Loucy (cell line): ENCODE measurements at regions not wholly inside any gene's neighbourhood (a gene's known extent, or its start where the extent isn't known, plus 50 kb on each side); places are given as distances from the start of the nearest gene placed in this dataset.

ENCODE experiments used
- H2AFZ ChIP-seq: fragments of 200-600 bp; sonication (generic); 2 replicates; pipeline ENCODE4 v1.6.0; 2016; ENCODE audit warnings: antibody characterized with exemption, mild to moderate bottlenecking, low read length, moderate library complexity
- H3F3A ChIP-seq: fragments of 200-600 bp; 2 replicates; pipeline ENCODE4 v1.6.0; 2016; ENCODE audit warnings: antibody characterized with exemption, low read depth, mild to moderate bottlenecking
- H3K27me3 ChIP-seq: fragments of 200-600 bp; sonication (generic); 2 replicates; pipeline ENCODE4 v1.6.1; 2014; ENCODE audit warnings: low read length, mild to moderate bottlenecking; ENCODE audit not compliant: insufficient read depth, poor library complexity, severe bottlenecking
- H3K36me3 ChIP-seq: fragments of 200-600 bp; sonication (generic); 2 replicates; pipeline ENCODE4 v1.6.1; 2016; ENCODE audit warnings: low read length; ENCODE audit not compliant: insufficient read depth
- H3K4me1 ChIP-seq: fragments of 200-600 bp; sonication (generic); 2 replicates; pipeline ENCODE4 v1.5.1; 2014; ENCODE audit warnings: low read length, mild to moderate bottlenecking; ENCODE audit not compliant: insufficient read depth, poor library complexity, severe bottlenecking
- H3K4me2 ChIP-seq: fragments of 200-600 bp; sonication (generic); 2 replicates; pipeline ENCODE4 v1.6.0; 2014; ENCODE audit warnings: antibody characterized with exemption, low read length, low read depth, mild to moderate bottlenecking; ENCODE audit not compliant: poor library complexity, severe bottlenecking
- H3K4me3 ChIP-seq: fragments of 200-600 bp; sonication (generic); 2 replicates; pipeline ENCODE4 v1.5.1; 2014; ENCODE audit warnings: low read length, mild to moderate bottlenecking, mixed read lengths; ENCODE audit not compliant: poor library complexity, severe bottlenecking
- H3K79me2 ChIP-seq: fragments of 200-600 bp; sonication (generic); 2 replicates; pipeline ENCODE4 v1.6.1; 2014; ENCODE audit warnings: low read length; ENCODE audit not compliant: insufficient read depth
- H3K9ac ChIP-seq: fragments of 200-600 bp; sonication (generic); 2 replicates; pipeline ENCODE4 v1.6.0; 2014; ENCODE audit warnings: mild to moderate bottlenecking, low read depth, low read length, moderate library complexity; ENCODE audit not compliant: poor library complexity, severe bottlenecking
- H3K9me2 ChIP-seq: fragments of 200-600 bp; sonication (generic); replicated peaks from 2 replicates; pipeline ENCODE4 v1.6.1; 2016; ENCODE audit warnings: low read depth, low read length, mixed read lengths
- H3K9me3 ChIP-seq: fragments of 200-600 bp; sonication (generic); 2 replicates; pipeline ENCODE4 v1.6.1; 2014; ENCODE audit warnings: mild to moderate bottlenecking, antibody characterized with exemption, low read length, low read depth; ENCODE audit not compliant: insufficient read depth
- H4K20me1 ChIP-seq: fragments of 200-600 bp; sonication (generic); 2 replicates; pipeline ENCODE4 v1.6.0; 2014; ENCODE audit warnings: antibody characterized with exemption, low read length, mild to moderate bottlenecking; ENCODE audit not compliant: insufficient read depth, poor library complexity, severe bottlenecking
- EZH2phosphoT487 ChIP-seq: fragments of 200-600 bp; IDR thresholded peaks from 2 replicates; pipeline ENCODE4 v1.6.1; 2018; ENCODE audit warnings: antibody characterized with exemption, mild to moderate bottlenecking, moderate library complexity, borderline replicate concordance
- TF ChIP-seq, protein P1 (sequence below): fragments of 200-600 bp; sonication (generic); conservative IDR thresholded peaks from 2 replicates; pipeline ENCODE4 v1.5.1; 2014; ENCODE audit warnings: mild to moderate bottlenecking, antibody characterized with exemption, low read length

DNA sequence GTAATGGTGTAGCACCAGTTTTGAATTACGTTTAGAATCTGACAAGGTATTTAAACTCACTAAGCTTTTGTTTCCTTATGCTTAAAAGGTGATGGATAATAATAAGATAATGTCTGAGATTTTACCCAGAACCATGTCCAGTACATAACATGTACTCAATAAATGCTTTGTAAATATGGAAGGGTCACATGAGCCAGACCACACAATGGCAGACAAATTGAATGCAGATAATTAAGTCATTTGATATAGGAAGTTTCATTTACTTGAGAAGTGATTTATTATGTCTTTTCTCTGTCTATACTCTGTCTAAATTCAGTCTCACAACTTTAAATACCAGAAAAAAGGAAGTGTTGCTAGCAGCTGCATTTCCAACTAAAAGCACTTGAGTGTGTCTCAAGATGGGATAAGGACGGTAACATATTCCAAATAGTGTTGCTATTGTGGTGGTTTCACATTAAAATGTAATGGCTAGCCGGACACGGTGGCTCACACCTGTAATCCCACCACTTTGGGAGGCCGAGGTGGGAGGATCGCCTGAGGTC is 52.5 kb upstream of the DHX40 start:
- no peaks in the 10 kb centered on the region for H3K27me3 ChIP-seq
- no peaks in the 10 kb centered on the region for H3K79me2 ChIP-seq
- H3K4me2 ChIP-seq, result no peak overlapping the region
- no peaks in the 10 kb centered on the region for H3F3A ChIP-seq
- H4K20me1 ChIP-seq, result no peaks in the 10 kb centered on the region
- H3K4me3 ChIP-seq, result no peak overlapping the region
- H3K4me1 ChIP-seq, result no peaks in the 10 kb centered on the region
- H3K9ac ChIP-seq, result no peak overlapping the region
- no peaks in the 10 kb centered on the region for H3K36me3 ChIP-seq
- H3K9me3 ChIP-seq, result no peaks in the 10 kb centered on the region
- H3K9me2 ChIP-seq, result no peaks in the 10 kb centered on the region
- H2AFZ ChIP-seq, result no peak overlapping the region
- no peak for TF ChIP-seq EZH2phosphoT487
- TF ChIP-seq, protein P1, sequence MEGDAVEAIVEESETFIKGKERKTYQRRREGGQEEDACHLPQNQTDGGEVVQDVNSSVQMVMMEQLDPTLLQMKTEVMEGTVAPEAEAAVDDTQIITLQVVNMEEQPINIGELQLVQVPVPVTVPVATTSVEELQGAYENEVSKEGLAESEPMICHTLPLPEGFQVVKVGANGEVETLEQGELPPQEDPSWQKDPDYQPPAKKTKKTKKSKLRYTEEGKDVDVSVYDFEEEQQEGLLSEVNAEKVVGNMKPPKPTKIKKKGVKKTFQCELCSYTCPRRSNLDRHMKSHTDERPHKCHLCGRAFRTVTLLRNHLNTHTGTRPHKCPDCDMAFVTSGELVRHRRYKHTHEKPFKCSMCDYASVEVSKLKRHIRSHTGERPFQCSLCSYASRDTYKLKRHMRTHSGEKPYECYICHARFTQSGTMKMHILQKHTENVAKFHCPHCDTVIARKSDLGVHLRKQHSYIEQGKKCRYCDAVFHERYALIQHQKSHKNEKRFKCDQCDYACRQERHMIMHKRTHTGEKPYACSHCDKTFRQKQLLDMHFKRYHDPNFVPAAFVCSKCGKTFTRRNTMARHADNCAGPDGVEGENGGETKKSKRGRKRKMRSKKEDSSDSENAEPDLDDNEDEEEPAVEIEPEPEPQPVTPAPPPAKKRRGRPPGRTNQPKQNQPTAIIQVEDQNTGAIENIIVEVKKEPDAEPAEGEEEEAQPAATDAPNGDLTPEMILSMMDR, result no peak

DNA sequence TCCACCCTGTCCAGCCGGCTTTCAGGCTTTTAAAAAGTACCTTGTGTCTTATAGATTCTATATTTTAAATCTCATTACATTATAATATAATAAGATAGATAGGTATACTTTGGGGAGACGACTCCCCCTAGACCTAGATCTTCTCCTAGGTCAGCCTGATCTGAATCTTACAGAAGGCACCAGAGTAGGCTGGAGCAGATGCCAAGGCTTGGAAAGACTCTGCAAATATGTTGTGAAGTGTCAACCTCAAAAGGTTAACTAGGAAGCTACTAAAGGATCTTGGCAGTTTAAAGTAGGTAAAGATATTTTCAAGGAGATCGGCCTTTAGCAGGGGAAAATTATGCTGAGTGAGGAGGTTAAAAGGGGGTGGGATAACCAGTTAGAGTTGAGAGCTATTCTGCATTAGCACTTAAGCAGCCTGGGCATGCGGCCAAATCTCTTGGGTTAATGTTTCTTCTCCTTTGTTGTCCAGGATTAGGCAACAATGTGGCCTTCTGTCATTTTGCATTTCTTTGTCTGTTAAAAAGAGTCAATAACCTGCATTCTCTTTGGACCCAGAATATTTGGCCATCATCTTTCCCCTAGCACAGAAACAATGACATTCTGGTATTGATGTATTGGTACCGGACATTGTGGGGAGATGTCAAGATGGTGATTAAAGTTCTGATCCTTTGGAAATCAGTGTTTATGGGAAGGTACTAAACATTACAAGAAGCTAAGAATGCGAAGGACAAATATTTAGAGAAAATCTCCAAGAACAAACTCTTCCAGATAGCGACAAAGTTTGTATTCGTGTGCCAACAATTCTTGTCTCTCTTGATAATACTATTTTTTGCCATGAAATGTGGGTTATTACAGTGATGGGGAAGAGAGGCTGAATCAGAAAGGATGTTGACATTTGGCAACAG is 51.2 kb upstream of the DHX40 start:
- Histone ChIP-seq H3K79me2 (no peaks in the 10 kb centered on the region), H3K4me1 (no peaks in the 10 kb centered on the region), H4K20me1 (no peaks in the 10 kb centered on the region), H2AFZ (no peak overlapping the region), H3K36me3 (no peaks in the 10 kb centered on the region), H3F3A (no peaks in the 10 kb centered on the region), H3K9me3 (no peaks in the 10 kb centered on the region), H3K9me2 (no peaks in the 10 kb centered on the region), H3K27me3 (no peaks in the 10 kb centered on the region), H3K4me3 (no peak overlapping the region), H3K9ac (no peak overlapping the region), H3K4me2 (no peak overlapping the region)
- TF ChIP-seq, protein P1, result no peak
- no peak for TF ChIP-seq EZH2phosphoT487
